ENCODE measurements at regions not wholly inside any gene's neighbourhood (a gene's known extent, or its start where the extent isn't known, plus 50 kb on each side); places are given as distances from the start of the nearest gene placed in this dataset.

DNA sequence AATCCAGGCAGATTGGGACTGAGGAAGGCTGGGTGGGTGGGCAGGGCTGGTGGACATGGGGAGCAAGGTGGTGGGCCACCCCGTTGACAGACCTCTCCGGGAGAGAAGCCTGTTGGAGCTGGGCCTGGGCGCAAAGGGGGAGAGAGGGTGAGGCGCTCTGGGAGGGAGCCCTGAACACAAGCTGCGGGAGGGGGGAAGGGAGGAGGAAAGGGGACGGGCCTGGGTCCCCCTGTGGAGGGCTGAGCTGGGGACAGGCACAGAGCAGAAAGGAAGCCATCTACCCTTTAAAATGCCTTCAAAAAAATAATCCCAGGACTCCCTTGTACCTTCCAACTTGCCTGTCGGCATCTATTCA, 161.8 kb downstream of the PSMG1 start:
- TF ChIP-seq, protein P1, sequence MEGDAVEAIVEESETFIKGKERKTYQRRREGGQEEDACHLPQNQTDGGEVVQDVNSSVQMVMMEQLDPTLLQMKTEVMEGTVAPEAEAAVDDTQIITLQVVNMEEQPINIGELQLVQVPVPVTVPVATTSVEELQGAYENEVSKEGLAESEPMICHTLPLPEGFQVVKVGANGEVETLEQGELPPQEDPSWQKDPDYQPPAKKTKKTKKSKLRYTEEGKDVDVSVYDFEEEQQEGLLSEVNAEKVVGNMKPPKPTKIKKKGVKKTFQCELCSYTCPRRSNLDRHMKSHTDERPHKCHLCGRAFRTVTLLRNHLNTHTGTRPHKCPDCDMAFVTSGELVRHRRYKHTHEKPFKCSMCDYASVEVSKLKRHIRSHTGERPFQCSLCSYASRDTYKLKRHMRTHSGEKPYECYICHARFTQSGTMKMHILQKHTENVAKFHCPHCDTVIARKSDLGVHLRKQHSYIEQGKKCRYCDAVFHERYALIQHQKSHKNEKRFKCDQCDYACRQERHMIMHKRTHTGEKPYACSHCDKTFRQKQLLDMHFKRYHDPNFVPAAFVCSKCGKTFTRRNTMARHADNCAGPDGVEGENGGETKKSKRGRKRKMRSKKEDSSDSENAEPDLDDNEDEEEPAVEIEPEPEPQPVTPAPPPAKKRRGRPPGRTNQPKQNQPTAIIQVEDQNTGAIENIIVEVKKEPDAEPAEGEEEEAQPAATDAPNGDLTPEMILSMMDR (IDR thresholded peaks at IDR 0.05; ENCODE audit: low read depth, low read length, missing control alignments), result no peak
- H3K4me3 ChIP-seq (ENCODE audit: low read depth, low read length), result no peak overlapping the region

DNA sequence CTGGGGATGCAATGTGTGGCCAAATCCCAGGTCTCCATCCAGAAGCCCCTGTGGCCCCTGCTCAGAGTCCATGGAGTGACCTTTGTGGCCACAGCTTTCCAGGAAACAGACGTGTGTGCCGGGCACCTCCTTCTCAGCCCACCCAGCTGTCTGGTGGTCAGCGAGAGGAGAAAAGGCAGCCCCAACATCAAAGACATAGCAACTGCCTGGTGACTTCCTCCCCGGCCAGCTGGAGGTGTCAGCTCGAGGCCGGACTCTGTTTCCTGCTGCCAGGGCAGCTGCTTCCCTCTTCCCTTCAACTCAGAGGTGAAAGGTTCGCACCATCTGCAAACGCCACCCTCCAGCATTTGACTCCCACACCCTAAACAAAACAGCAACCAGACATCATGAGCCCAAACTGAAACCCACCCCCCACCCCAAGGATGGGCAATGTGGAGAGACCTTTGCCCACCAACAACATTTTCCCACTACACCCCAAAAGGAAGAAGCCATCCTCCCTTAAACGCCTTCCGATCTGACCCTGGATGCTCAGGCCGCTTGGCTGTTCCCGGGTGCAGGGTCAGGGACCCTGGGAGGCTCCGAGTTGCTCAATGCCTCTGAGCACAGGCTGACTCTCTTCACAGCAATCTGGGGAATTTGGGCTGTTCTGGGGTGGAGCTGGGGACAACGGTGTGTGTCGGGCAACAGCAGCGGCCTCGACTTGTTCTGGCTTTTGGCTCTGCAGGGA, 162.3 kb downstream of the PSMG1 start:
- H3K4me3 ChIP-seq (ENCODE audit: low read depth, low read length), result no peak overlapping the region
- TF ChIP-seq, protein P1 (IDR thresholded peaks at IDR 0.05; ENCODE audit: low read depth, low read length, missing control alignments), result no peak
- DNase-seq (ENCODE audit: low read depth), result no peak

More for the DNA sequence above, 161.8 kb downstream of the PSMG1 start:
- DNase-seq (ENCODE audit: low read depth), result no peak

DNA sequence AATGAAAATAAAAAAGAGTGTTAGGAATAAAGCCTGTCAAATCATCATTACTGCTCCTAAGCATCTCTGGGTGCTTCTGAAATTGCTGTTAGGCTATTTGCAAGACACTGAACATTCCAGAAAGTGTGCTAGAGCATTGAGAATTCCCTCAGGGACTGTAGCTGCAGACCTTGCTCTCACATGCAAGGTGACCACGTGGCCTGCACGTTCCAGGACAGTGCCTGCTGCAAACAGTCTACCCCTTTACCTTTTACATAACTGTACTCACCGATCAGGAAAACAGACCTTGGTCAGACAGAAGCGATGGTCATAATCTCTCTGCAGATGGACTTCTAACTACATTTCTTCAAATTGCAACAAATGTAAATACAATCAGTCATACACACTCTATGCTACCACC, 164.5 kb downstream of the PSMG1 start:
- TF ChIP-seq, protein P1 (IDR thresholded peaks at IDR 0.05; ENCODE audit: low read depth, low read length, missing control alignments), result no peak
- no peak overlapping the region for H3K4me3 ChIP-seq (ENCODE audit: low read depth, low read length)
- no peak for DNase-seq (ENCODE audit: low read depth)

DNA sequence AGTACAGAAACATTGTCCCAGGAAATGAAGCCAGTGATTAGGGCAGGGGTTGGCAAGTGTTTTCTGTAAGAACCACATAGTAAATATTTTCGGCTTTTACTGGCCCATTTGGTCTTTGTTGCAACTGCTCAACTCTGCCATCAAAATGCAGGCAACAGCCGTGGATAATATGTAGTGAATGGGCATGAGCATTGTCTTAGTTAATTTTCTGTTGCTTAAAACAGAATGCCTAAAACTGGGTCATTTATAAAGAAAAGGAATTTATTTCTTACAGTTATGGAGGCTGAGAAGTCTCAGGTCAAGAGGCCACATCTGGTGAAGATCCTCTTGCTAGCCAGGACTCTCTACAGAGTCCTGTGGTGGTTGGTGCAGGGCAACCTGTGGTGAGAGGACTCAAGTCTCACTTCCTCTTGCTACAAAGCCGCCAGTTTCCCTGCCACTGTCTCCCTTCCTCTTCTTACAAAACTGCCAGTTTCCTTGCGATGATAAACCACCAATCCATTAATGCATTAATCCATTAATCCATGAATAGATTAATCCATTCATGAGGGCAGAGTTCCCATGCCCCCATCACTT, 166.4 kb downstream of the PSMG1 start:
- DNase-seq (ENCODE audit: low read depth), result peak; percentile 36
- TF ChIP-seq, protein P1 (IDR thresholded peaks at IDR 0.05; ENCODE audit: low read depth, low read length, missing control alignments), result no peak
- no peak overlapping the region for H3K4me3 ChIP-seq (ENCODE audit: low read depth, low read length)

DNA sequence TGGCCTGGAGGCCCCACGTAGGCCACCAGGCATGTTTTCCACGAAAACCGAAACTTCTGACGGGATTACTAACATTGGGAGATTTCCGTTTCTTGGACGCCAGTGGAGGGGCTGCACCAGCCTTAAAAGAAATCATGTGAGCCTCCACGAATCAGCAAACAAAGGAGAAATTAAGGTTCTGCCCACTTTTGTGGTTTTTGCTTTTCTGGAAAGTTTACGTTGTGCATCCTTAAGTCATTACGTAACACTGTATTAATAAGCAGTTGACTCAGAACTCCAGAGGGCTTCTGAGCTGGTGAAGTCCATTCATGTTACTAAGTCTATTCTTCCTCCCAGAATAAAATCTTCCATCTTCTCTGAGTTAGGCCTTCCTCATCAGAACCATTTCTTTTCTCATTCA, 168.5 kb downstream of the PSMG1 start:
- H3K4me3 ChIP-seq (ENCODE audit: low read depth, low read length), result no peak overlapping the region
- DNase-seq (ENCODE audit: low read depth), result no peak
- TF ChIP-seq, protein P1 (IDR thresholded peaks at IDR 0.05; ENCODE audit: low read depth, low read length, missing control alignments), result no peak

DNA sequence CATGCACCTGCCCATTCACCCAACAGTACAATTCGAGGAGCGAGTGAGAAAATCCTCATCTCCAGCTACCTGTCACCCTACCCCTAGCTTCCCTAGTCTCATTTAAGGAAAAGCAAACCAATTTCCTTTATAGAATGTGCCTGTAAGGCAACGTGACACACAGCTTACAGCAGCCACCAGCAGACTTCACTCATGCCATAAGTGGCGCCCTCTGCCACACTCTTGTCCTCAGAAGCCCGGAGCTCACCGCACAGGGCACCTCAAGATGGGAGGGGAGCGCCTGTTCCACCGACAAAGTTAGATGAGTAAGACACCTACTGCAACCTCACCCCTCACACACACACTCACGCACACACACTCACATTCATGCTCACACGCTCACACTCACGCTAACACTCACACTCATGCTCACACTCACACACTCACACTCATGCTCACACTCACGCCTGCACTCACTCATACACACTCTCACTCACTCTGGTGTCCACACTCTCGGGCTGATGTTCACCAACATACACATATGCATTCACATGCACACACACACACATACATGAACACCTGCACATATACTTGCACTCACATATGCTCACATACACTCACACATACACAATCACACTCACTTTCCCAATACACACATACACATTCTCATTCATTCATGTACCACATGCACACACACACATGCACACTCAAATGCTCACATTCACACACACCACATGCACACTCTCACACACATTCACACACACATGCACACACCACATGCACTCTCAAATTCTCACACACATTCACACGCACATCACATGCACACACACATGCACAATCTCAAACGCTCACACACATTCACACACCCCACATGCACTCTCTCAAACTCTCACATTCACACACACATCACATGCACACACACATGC, 170.7 kb downstream of the PSMG1 start:
- no peak overlapping the region for H3K4me3 ChIP-seq (ENCODE audit: low read depth, low read length)
- no peak for DNase-seq (ENCODE audit: low read depth)
- TF ChIP-seq, protein P1 (IDR thresholded peaks at IDR 0.05; ENCODE audit: low read depth, low read length, missing control alignments), result no peak
